Heart right ventricle (tissue), 16 donors: ENCODE measurements at regions not wholly inside any gene's neighbourhood (a gene's known extent, or its start where the extent isn't known, plus 50 kb on each side); places are given as distances from the start of the nearest gene placed in this dataset.

Experiments used
- ATAC-seq, 8 donors: fragments of 200-7000 bp; cut with Tn5 transposase; one replicate each; pipeline ENCODE4 v1.9.1; 2020; ENCODE audit warnings: mild to moderate bottlenecking in 8 of 8, moderate library complexity in 8 of 8, moderate number of reproducible peaks in 1 of 8
- DNase-seq, 2 donors: peaks; one replicate each; pipeline ENCODE4 v3.0.0-alpha.2; 2020
- H3K27ac ChIP-seq, 10 donors: fragments of 200-600 bp; sonication (generic) in 2 of 10; one replicate each; pipeline versions ENCODE4 v1.5.0 to v1.8.0; 2020 to 2022; ENCODE audit warnings: mild to moderate bottlenecking in 3 of 10
- H3K27me3 ChIP-seq, 7 donors: fragments of 200-600 bp; one replicate each; pipeline ENCODE4 v1.8.0; 2021 to 2022; ENCODE audit warnings: mild to moderate bottlenecking in 2 of 7
- H3K36me3 ChIP-seq, 9 donors: fragments of 200-600 bp; sonication (generic) in 1 of 9; one replicate each; pipeline versions ENCODE4 v1.5.0 to v1.8.0; 2020 to 2022; ENCODE audit warnings: mild to moderate bottlenecking in 2 of 9
- H3K4me1 ChIP-seq, 9 donors: fragments of 200-600 bp; sonication (generic) in 1 of 9; one replicate each; pipeline versions ENCODE4 v1.5.0 to v1.8.0; 2020 to 2022; ENCODE audit warnings: mild to moderate bottlenecking in 4 of 9
- H3K4me3 ChIP-seq, 10 donors: fragments of 200-600 bp; sonication (generic) in 2 of 10; one replicate each; pipeline versions ENCODE4 v1.5.0 to v1.8.0; 2020 to 2022; ENCODE audit warnings: mild to moderate bottlenecking in 7 of 10, moderate library complexity in 2 of 10
- H3K9me3 ChIP-seq, 11 donors: fragments of 200-600 bp in 10 of 11; sonication (generic) in 2 of 11; one replicate each; pipeline versions ENCODE4 v1.5.0 to v1.8.0; 2013 to 2022; ENCODE audit warnings: mild to moderate bottlenecking in 2 of 11, control low read depth in 1 of 11, moderate library complexity in 1 of 11
- CTCF ChIP-seq, 9 donors: fragments of 200-600 bp; sonication (generic) in 2 of 9; IDR thresholded peaks; one replicate each; pipeline versions ENCODE4 v1.5.0 to v1.8.0; 2021 to 2022; ENCODE audit warnings: antibody characterized with exemption in 9 of 9, mild to moderate bottlenecking in 5 of 9, moderate library complexity in 1 of 9
- WGBS, 2 donors: extraction: QIAGEN DNeasy Blood & Tissue Kit; methylation state at CpG; one replicate each; pipeline ENCODE4 v1.1.7; 2013; ENCODE audit warnings: inconsistent platforms in 1 of 2; 5-methylcytosine and 5-hydroxymethylcytosine counted together
- intact Hi-C, 10 donors: fragments of 100-400 bp; cut with DNase I; formaldehyde crosslinking; loops; one replicate each; pipeline versions ENCODE4 v1.11.1 to v1.14.2; 2022
- donor health status: Arrhythmogenic right ventricular cardiomyopathy.
- donor health status: ischemic (EF 13 %, LVEDD 7.1; RV severe dilation, severe dysfunction).
- donor health status: healthy with polysubstance abuse.
- donor health status: DM: no; HTN: yes; CAD: no.
- donor health status: DM: no; HTN: no; CAD: no.
- donor health status: ischemic (EF 25% LVEDD 6.9; RV normal size, moderate dysfunction).
- donor health status: ischemic (EF 25% LVEDD 5.7; RV mildly dilated, moderate dysfunction).
- donor health status: healthy.
- donor health status: DM: yes; HTN: yes; CAD: no.
- donor health status: Ischemic cardiomyopathy.
- donor health status: ischemic (EF 35%, LVEDD 5.7; RV mildly dilated, moderate dysfunction).
- donor health status: nonischemic (EF 11% LVEDD 7.7; RV severe dilation, severe dysfunction).
- donor health status: DM: yes; HTN: yes; CAD: no.
- donor health status: PGD.
- donor health status: ischemic (EF 29% LVEDD 5.4; RV normal size, mild dysfunction).
- donor health status: nonischemic (EF 23%, LVEDD 6.1; RV moderate dilation, normal function).

DNA sequence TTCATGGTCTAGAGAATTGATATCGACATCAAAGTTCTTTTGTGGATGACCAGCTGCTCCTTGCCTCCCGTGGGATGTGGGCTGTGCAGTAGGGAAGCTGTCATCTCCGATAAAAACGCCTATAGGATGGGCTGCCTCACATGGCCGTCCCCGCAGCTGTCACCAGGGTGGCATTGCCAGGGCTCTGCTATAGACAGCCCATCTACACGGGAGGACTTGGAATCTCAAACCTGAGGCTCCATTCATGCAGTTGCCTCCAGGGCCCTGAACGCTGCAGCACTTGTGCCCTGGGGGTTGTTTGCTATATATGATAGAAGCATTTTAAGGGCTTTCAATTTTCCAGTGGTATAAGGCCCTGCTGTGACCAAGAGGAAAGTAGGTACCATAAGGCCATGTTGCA, 183.1 kb downstream of the MYCN start:
- ATAC-seq = no peak
- H3K4me1 ChIP-seq = no peaks in the 10 kb centered on the region
- 52 to 59% methylated on average over 8 of the region's 8 CpGs for WGBS, 2 donors

DNA sequence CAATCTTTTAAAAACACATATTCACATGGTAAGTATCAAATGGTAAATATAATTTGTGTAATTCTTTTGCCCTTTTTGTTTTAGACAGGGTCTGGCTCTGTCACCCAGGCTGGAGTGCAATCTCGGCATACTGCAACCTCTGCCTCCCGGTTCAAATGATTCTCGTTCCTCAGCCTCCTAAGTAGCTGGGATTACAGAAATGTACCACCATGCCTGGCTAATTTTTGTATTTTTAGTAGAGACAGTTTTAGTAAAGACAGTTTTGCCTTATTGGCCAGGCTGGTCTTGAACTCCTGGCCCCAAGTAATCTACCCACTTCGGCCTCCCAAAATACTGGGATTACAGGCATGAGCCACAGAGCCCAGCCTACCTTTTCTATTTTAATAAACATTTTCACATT, 182.2 kb downstream of the MYCN start:
- H3K36me3 ChIP-seq = no peaks in the 10 kb centered on the region
- H3K4me3 ChIP-seq = no peak overlapping the region
- DNase-seq = no peak
- no peak for TF ChIP-seq CTCF (IDR thresholded peaks at IDR 0.05)
- peaks cover 0 to 14% (median 4%) of the 10 kb centered on the region in 7 donors for H3K27me3 ChIP-seq
- peaks cover 0 to 7% (median 0%) of the 10 kb centered on the region in 11 donors for H3K9me3 ChIP-seq
- H3K4me1 ChIP-seq = no peaks in the 10 kb centered on the region
- ATAC-seq = no peak
- H3K27ac ChIP-seq = no peak overlapping the region
- 96 to 97% methylated on average over 4 of the region's 4 CpGs for WGBS, 2 donors
- intact Hi-C loops = no loop called here

More for the DNA sequence above, 183.1 kb downstream of the MYCN start:
- no peak overlapping the region for H3K27ac ChIP-seq
- TF ChIP-seq CTCF (IDR thresholded peaks at IDR 0.05) = no peak
- H3K36me3 ChIP-seq = no peaks in the 10 kb centered on the region
- H3K4me3 ChIP-seq = no peak overlapping the region
- peaks cover 0 to 14% (median 4%) of the 10 kb centered on the region in 7 donors for H3K27me3 ChIP-seq
- intact Hi-C loops = no loop called here
- no peak for DNase-seq
- peaks cover 0 to 7% (median 0%) of the 10 kb centered on the region in 11 donors for H3K9me3 ChIP-seq

- H3K27ac ChIP-seq = no peak overlapping the region
- DNase-seq = no peak
- H3K4me1 ChIP-seq = no peaks in the 10 kb centered on the region
- intact Hi-C loops = no loop called here
- no peaks in the 10 kb centered on the region for H3K36me3 ChIP-seq
- no peak for TF ChIP-seq CTCF (IDR thresholded peaks at IDR 0.05)
- 95 to 96% methylated on average over 4 of the region's 4 CpGs for WGBS, 2 donors
- no peak overlapping the region for H3K4me3 ChIP-seq
- peaks cover 0 to 7% (median 0%) of the 10 kb centered on the region in 11 donors for H3K9me3 ChIP-seq
- no peak for ATAC-seq
- peaks cover 0 to 14% (median 4%) of the 10 kb centered on the region in 7 donors for H3K27me3 ChIP-seq
These were observed 181.6 kb downstream of the MYCN start for GRCh38 chr2:16121986-16122390.

- peaks cover 0 to 14% (median 4%) of the 10 kb centered on the region in 7 donors for H3K27me3 ChIP-seq
- H3K4me3 ChIP-seq = no peak overlapping the region
- no peaks in the 10 kb centered on the region for H3K36me3 ChIP-seq
- no peaks in the 10 kb centered on the region for H3K4me1 ChIP-seq
- no peak for TF ChIP-seq CTCF (IDR thresholded peaks at IDR 0.05)
- ATAC-seq (no peak), DNase-seq (no peak)
- H3K9me3 ChIP-seq = peaks cover 0 to 7% (median 0%) of the 10 kb centered on the region in 11 donors
- intact Hi-C loops = no loop called here
- 85 to 90% methylated on average over 7 of the region's 7 CpGs for WGBS, 2 donors
- H3K27ac ChIP-seq = no peak overlapping the region
These were observed 181.1 kb downstream of the MYCN start for GRCh38 chr2:16121231-16121985.
